ENCODE measurements at regions not wholly inside any gene's neighbourhood (a gene's known extent, or its start where the extent isn't known, plus 50 kb on each side); places are given as distances from the start of the nearest gene placed in this dataset.

- Histone ChIP-seq H4K20me1 (no peaks in the 10 kb centered on the region), H3K4me1 (peaks cover 37% of the 10 kb centered on the region), H3K27me3 (no peaks in the 10 kb centered on the region), H3K9me3 (no peaks in the 10 kb centered on the region), H3K36me3 (no peaks in the 10 kb centered on the region), H3K27ac (no peak overlapping the region), H3K9ac (no peak overlapping the region), H3K4me2 (no peak overlapping the region), H3K4me3 (no peak overlapping the region)
- TF ChIP-seq Cebpa-rat (IDR thresholded peaks at IDR 0.05), result no peak
Measured at GRCh38 chr3:194005930-194006501, 129.9 kb upstream of the HES1 start.

DNA sequence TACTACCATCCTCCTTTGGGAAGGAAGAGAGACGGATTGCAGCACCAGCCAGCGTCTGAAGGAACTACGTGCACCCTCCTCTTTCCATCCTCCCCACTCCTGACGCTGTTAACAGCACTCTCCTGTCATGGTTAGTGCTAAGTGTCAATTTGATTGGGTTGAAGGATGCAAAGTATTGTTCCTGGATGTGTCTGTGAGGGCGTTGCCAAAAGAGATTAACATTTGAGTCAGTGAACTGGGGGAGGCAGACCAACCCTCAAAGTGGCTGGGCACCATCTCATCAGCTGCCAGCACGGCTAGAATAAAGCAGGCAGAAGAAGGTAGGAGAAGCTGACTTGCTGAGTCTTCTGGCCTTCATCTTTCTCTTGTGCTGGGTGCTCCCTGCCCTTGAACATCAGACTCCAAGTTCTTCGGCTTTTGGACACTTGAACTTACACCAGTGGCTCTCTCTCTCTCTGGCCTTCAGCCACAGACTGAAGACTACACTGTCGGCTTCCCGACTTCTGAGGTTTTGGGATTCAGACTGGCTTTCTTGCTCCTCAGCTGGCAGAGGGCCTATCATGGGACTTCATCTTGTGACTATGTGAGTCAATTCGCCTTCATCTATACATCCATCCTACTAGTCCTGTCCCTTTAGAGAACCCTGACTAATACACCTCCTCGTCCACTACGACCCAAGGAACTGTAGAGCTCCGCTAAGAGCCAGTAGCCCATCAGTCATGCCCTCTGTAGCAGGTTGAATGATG lies 128.2 kb upstream of the HES1 start:
- Histone ChIP-seq H3K4me2 (no peak overlapping the region), H3K36me3 (no peaks in the 10 kb centered on the region), H3K4me3 (no peak overlapping the region), H3K9me3 (no peaks in the 10 kb centered on the region), H3K4me1 (peaks cover 26% of the 10 kb centered on the region), H3K27ac (no peak overlapping the region), H4K20me1 (no peaks in the 10 kb centered on the region), H3K27me3 (no peaks in the 10 kb centered on the region), H3K9ac (no peak overlapping the region)
- no peak for TF ChIP-seq Cebpa-rat (IDR thresholded peaks at IDR 0.05)

- no peak for TF ChIP-seq Cebpa-rat (IDR thresholded peaks at IDR 0.05)
- Histone ChIP-seq H3K9me3 (no peaks in the 10 kb centered on the region), H3K4me2 (no peak overlapping the region), H4K20me1 (no peaks in the 10 kb centered on the region), H3K36me3 (no peaks in the 10 kb centered on the region), H3K4me1 (peaks cover 14% of the 10 kb centered on the region), H3K4me3 (no peak overlapping the region), H3K9ac (no peak overlapping the region), H3K27me3 (no peaks in the 10 kb centered on the region), H3K27ac (no peak overlapping the region)
Measured at GRCh38 chr3:194009019-194009418, 126.9 kb upstream of the HES1 start.

GRCh38 chr3:194009892-194010533 lies 125.9 kb upstream of the HES1 start:
- Histone ChIP-seq H3K4me2 (no peak overlapping the region), H3K27me3 (no peaks in the 10 kb centered on the region), H3K4me3 (no peak overlapping the region), H3K27ac (no peak overlapping the region), H3K4me1 (peaks cover 4% of the 10 kb centered on the region), H3K9ac (no peak overlapping the region), H3K9me3 (no peaks in the 10 kb centered on the region), H3K36me3 (no peaks in the 10 kb centered on the region), H4K20me1 (no peaks in the 10 kb centered on the region)
- TF ChIP-seq Cebpa-rat (IDR thresholded peaks at IDR 0.05), result no peak

DNA sequence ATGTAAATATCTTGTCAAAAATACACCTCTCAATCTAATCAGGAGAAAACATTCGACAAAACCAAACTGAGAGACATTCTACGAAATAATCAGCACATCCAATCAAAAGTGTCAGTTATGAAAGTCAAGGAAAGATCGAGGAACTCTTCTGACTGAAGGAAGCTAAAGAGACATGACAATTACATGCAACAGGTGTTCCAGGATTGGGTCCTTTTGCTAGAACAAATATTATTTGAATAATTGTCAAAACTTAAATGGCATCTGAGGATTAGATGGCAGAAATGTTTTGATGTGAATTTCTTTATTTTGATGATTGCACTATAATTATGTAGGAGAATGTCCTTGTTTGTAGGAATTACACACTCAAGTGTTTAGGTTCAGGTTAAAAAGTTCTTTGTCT lies 124.1 kb upstream of the HES1 start:
- no peaks in the 10 kb centered on the region for H3K27me3 ChIP-seq
- H3K4me1 ChIP-seq, result no peaks in the 10 kb centered on the region
- H4K20me1 ChIP-seq, result no peaks in the 10 kb centered on the region
- H3K9me3 ChIP-seq, result no peaks in the 10 kb centered on the region
- no peaks in the 10 kb centered on the region for H3K36me3 ChIP-seq
- H3K27ac ChIP-seq, result no peak overlapping the region
- H3K9ac ChIP-seq, result no peak overlapping the region
- H3K4me3 ChIP-seq, result no peak overlapping the region
- H3K4me2 ChIP-seq, result no peak overlapping the region
- TF ChIP-seq Cebpa-rat (IDR thresholded peaks at IDR 0.05), result no peak

DNA sequence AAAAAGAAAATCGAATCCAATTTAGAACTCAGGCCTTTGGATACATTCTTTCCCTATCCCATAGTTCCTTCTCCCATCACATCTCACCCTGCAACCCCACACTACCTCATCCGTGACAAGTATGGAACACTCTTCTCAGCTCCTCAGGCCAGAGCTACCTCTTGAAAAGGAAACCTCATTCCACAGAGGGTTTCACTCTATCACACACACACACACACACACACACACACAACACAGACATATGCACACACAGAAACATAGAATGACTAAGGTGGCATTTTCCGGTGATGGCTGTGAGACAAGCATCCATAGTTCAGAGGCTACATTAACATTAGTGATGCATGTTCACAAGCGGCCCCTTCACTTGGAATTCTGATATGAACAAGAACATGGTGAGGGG lies 122.0 kb upstream of the HES1 start:
- H4K20me1 ChIP-seq, result no peaks in the 10 kb centered on the region

GRCh38 chr3:194014756-194015155 lies 121.2 kb upstream of the HES1 start:
- H3K4me1 ChIP-seq, result no peaks in the 10 kb centered on the region
- H3K9ac ChIP-seq, result no peak overlapping the region
- H3K4me3 ChIP-seq, result no peak overlapping the region
- no peak for TF ChIP-seq Cebpa-rat (IDR thresholded peaks at IDR 0.05)
- no peaks in the 10 kb centered on the region for H3K27me3 ChIP-seq
- H4K20me1 ChIP-seq, result no peaks in the 10 kb centered on the region
- no peaks in the 10 kb centered on the region for H3K36me3 ChIP-seq
- H3K4me2 ChIP-seq, result no peak overlapping the region
- no peaks in the 10 kb centered on the region for H3K9me3 ChIP-seq
- no peak overlapping the region for H3K27ac ChIP-seq

More for the DNA sequence above, 122.0 kb upstream of the HES1 start:
- H3K9me3 ChIP-seq, result no peaks in the 10 kb centered on the region
- H3K9ac ChIP-seq, result no peak overlapping the region
- H3K36me3 ChIP-seq, result no peaks in the 10 kb centered on the region
- H3K4me3 ChIP-seq, result no peak overlapping the region
- H3K27me3 ChIP-seq, result no peaks in the 10 kb centered on the region
- TF ChIP-seq Cebpa-rat (IDR thresholded peaks at IDR 0.05), result no peak
- H3K27ac ChIP-seq, result no peak overlapping the region
- no peak overlapping the region for H3K4me2 ChIP-seq
- H3K4me1 ChIP-seq, result no peaks in the 10 kb centered on the region

DNA sequence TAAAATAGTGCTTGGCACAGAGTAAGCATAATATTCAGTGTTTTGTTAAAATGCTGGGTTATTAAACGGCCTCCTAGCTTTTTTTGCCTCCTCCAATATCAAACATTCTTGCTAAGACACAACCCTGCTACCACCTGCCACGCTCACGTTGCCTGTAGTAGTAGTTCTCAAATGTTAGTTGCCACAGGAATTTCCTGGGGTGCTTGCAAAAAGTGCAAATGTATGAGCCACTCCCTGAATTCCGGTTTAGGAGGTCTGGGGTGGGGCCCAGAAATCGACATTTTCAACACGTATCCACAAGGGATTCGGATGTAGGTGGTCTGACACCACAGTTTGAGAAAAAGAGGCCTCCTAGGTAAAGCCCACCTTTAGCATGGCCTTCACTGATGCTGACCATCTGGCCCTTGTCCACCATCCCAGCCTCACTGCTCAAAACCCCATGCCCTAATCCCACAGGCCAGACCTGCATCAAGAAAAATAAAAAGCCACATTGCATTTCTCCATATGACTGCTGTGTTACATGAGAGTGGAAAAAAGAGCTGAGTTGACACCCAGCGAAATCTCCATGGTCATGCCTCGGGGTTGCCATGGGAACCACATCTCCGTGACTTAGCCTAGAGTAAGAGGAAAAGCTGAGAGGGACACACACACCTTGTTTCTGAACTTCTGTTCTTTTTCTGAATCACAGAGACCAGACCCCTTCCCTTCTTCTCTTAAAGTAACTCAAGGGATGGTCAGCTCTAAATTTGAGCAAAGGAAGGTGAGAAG lies 116.4 kb upstream of the HES1 start:
- TF ChIP-seq Cebpa-rat (IDR thresholded peaks at IDR 0.05), result no peak
- Histone ChIP-seq H3K27ac (no peak overlapping the region), H3K9ac (no peak overlapping the region), H4K20me1 (no peaks in the 10 kb centered on the region), H3K9me3 (no peaks in the 10 kb centered on the region), H3K36me3 (no peaks in the 10 kb centered on the region), H3K4me1 (peaks cover 11% of the 10 kb centered on the region; the same call in 1 of the 2 replicates), H3K4me2 (no peak overlapping the region), H3K4me3 (no peak overlapping the region), H3K27me3 (no peaks in the 10 kb centered on the region)

DNA sequence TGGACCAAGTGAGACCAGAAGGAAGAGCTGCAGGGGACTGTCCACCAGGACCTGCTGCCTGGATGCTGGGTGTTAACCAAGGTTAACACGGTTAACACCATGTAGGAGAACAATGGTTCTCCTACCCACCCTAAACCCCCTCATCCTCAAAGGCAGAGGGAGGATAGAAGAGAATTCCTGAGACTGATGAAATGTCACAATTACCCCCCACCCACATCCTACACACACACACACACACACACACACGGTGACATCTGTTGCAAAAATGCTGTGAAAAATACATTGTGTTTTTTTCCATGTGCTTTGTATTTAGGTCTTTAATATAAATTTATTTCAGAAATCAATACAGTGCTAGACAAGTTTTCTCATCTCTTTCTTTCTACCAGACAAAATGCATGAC lies 113.9 kb upstream of the HES1 start:
- H3K9me3 ChIP-seq, result no peaks in the 10 kb centered on the region

More for the DNA sequence above, 113.9 kb upstream of the HES1 start:
- Histone ChIP-seq H3K9ac (no peak overlapping the region), H3K4me1 (peaks cover 11% of the 10 kb centered on the region; the same call in 1 of the 2 replicates), H3K27ac (no peak overlapping the region), H3K27me3 (no peaks in the 10 kb centered on the region), H3K4me3 (no peak overlapping the region), H3K4me2 (no peak overlapping the region), H4K20me1 (no peaks in the 10 kb centered on the region), H3K36me3 (no peaks in the 10 kb centered on the region)
- no peak for TF ChIP-seq Cebpa-rat (IDR thresholded peaks at IDR 0.05)

Measured in BLaER1 (cell line).